Pulmonary artery endothelial cell (primary cell): ENCODE measurements at regions not wholly inside any gene's neighbourhood (a gene's known extent, or its start where the extent isn't known, plus 50 kb on each side); places are given as distances from the start of the nearest gene placed in this dataset.
"Not testable (repeated sequence)": the region's sequence is repeated elsewhere in the genome, so short reads cannot be mapped to it uniquely, and the experiment has no call there.

Experiments
- DNase-seq: peaks from one replicate; pipeline ENCODE4 v3.0.0-alpha.2; 2011; ENCODE audit warnings: low read depth, low spot score

DNA sequence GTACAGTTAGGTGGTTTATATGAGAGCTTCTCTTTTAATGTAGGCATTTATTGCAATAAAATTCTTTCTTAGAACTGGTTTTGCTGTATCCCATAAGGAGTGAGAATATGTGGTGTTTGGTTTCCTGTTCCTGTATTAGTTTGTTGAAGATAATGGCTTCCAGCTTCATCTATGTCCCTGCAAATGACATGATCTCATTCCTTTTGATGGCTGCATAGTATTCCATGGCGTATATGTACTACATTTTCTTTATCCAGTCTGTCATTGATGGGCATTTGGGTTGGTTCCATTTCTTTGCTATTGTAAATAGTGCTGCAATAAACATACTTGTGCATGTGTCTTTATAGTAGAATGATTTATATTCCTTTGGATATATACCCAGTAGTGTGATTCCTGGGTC, 106.7 kb upstream of the IRS4 start:
- DNase-seq, result not testable (repeated sequence)

DNA sequence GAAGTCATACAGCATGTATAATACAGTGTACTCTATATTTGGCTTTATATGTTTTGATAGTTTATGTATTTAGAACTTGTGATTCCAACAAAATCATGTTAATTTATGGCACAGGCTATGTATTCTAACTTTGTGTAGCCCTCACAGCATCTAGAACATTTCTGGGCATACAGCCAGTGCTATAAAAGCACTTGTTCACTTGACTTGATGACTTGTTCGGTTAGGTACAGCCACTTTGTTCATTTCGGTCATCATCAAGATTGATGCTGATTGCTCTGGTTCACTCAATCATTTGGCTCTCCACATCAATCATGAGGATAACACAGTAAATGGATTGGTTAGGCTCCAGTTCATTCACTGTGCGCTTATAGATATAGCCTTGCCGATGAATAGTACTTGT, 97.6 kb upstream of the IRS4 start:
- DNase-seq, result no peak

DNA sequence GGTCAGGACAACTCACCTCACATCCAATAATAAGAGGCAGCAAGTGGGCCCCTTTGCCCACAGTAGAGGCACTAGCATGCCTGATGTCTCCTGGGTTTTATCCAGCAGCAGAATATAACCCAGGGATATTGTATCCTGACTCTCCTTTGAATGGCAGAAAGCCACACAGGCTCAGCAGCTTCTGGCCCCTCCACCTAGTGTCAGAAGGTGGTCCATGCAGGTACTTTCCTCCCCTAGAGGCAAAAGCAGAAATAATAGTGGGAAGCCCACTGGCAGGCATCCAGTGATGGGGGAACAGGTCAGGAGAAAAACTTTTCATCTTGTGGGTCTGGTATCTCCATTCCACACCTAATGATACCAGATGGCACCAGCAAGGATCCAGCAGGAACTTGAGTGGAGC, 75.5 kb upstream of the IRS4 start:
- DNase-seq, result no peak

DNA sequence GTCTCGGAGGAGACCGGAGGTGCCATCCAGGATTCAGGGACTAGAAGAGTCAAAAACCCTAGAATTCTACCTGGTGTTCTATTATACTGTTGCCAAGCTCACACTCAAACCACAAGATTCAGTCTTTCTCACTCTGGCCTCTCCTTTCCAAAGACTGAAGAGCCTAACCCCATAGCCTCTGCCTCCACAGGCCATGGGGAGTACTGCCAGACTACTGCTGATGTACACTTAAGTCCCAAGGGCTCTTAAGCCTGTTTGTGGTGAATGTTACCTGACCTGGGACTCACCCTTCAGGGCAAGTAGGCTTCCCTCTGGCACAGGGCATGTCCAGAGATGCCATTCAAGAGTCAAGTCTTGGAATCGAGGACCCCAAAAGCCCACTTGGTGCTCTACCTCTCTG, 58.9 kb upstream of the IRS4 start:
- no peak for DNase-seq
